Keratinocyte (primary cell): ENCODE measurements at regions not wholly inside any gene's neighbourhood (a gene's known extent, or its start where the extent isn't known, plus 50 kb on each side); places are given as distances from the start of the nearest gene placed in this dataset.

Experiments
- CTCF ChIP-seq, 3 experiments: IDR thresholded peaks in 1 of 3; conservative IDR thresholded peaks in 1 of 3; optimal IDR thresholded peaks in 1 of 3; 2 replicates in 2 of 3; 3 replicates in 1 of 3; pipeline versions ENCODE3 to v1.5.1; 2011; ENCODE audit warnings: low read length in 3 of 3, mild to moderate bottlenecking in 3 of 3, moderate library complexity in 2 of 3, control low read depth in 1 of 3, inconsistent platforms in 1 of 3; ENCODE audit not compliant: insufficient read depth in 2 of 3; ENCODE audit errors: extremely low read depth in 1 of 3
- EZH2 ChIP-seq: IDR thresholded peaks from one replicate; pipeline ENCODE4 v1.6.1; 2012; ENCODE audit warnings: inconsistent platforms, mild to moderate bottlenecking, low read length, moderate library complexity

GRCh38 chr22:48843640-48844039 lies 984.0 kb downstream of the BRD1 start:
- no peak for TF ChIP-seq CTCF (optimal IDR thresholded peaks at IDR 0.05 in 1 of 3, IDR thresholded peaks at IDR 0.05 in 1 of 3, conservative IDR thresholded peaks at IDR 0.05 in 1 of 3; ENCODE audit: extremely low read depth in 1 of 3, insufficient read depth in 2 of 3, low read length in 3 of 3)
- TF ChIP-seq EZH2, result no peak
